Small intestine (tissue), 7 donors: ENCODE measurements at regions not wholly inside any gene's neighbourhood (a gene's known extent, or its start where the extent isn't known, plus 50 kb on each side); places are given as distances from the start of the nearest gene placed in this dataset.
A peak's percentile ranks its signal among the peaks of the same experiment; 100 is the strongest.

ENCODE experiments used
- DNase-seq, 2 donors: peaks; one replicate each; pipeline versions ENCODE4 v3.0.0 to v3.0.0-alpha.2; 2013
- FAIRE-seq: peaks from 2 replicates; lab custom pipeline; 2012; peaks lifted over from hg19 to GRCh38; lab: Jason Lieb, UNC
- H3K27ac ChIP-seq, 3 donors: one replicate each; pipeline ENCODE4 v1.5.1; 2013; ENCODE audit warnings: low read length in 2 of 3, mild to moderate bottlenecking in 2 of 3, control low read depth in 1 of 3, inconsistent platforms in 1 of 3, low read depth in 1 of 3, moderate library complexity in 1 of 3
- H3K27me3 ChIP-seq, 3 donors: one replicate each; pipeline ENCODE4 v1.6.1; 2013; ENCODE audit warnings: low read length in 3 of 3, inconsistent platforms in 1 of 3; ENCODE audit not compliant: control insufficient read depth in 3 of 3, insufficient read depth in 3 of 3
- H3K36me3 ChIP-seq, 3 donors: one replicate each; pipeline ENCODE4 v1.6.1; 2013; ENCODE audit warnings: low read length in 3 of 3, inconsistent platforms in 1 of 3, low read depth in 1 of 3, mild to moderate bottlenecking in 1 of 3, moderate library complexity in 1 of 3; ENCODE audit not compliant: control insufficient read depth in 3 of 3, insufficient read depth in 2 of 3
- H3K4me1 ChIP-seq, 3 donors: one replicate each; pipeline ENCODE4 v1.6.1; 2013; ENCODE audit warnings: low read length in 2 of 3, inconsistent platforms in 1 of 3, low read depth in 1 of 3, mild to moderate bottlenecking in 1 of 3, moderate library complexity in 1 of 3; ENCODE audit not compliant: control insufficient read depth in 3 of 3, insufficient read depth in 2 of 3
- H3K4me3 ChIP-seq, 3 donors: one replicate each; pipeline ENCODE4 v1.5.1; 2013; ENCODE audit warnings: low read length in 3 of 3, control low read depth in 1 of 3, inconsistent platforms in 1 of 3, low read depth in 1 of 3, mild to moderate bottlenecking in 1 of 3, moderate library complexity in 1 of 3
- H3K9me3 ChIP-seq, 2 donors: one replicate each; pipeline ENCODE4 v1.6.1; 2013; ENCODE audit warnings: low read depth in 1 of 2, low read length in 1 of 2; ENCODE audit not compliant: control insufficient read depth in 2 of 2, insufficient read depth in 1 of 2
- WGBS, 3 donors: extraction: QIAGEN DNeasy Blood & Tissue Kit; methylation state at CpG; one replicate each; pipeline ENCODE4 v1.1.7; 2013; 5-methylcytosine and 5-hydroxymethylcytosine counted together
- donor health status: healthy with polysubstance abuse.
- donor health status: control.
- donor health status: control.
- donor health status: Bipolar disorder and iron deficiency.
- donor health status: healthy.

DNA sequence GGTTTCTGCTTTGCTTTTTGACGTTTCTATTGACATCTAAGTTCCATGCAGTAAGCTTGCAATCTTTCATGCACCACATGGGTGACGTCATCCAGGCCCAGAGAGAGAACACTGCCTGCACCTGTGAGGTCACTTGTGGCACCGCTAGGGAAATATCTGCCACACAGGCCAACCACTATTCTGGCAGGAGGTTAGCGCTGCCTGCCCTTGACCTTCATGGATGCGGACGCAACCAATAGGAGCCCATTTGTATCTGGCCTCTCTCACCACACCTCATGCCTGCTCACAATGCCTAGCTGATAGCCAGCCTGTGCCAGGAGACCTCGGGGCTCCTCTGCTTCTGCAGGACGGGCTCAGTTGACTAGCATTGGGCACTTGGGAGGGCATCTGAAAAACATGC is 55.8 kb upstream of the PRR23E start:
- H3K4me3 ChIP-seq = no peak overlapping the region
- WGBS, 3 donors = 49 to 69% (median 52%) methylated on average over 8 of the region's 8 CpGs
- no peaks in the 10 kb centered on the region for H3K36me3 ChIP-seq
- H3K27me3 ChIP-seq = peaks cover 5 to 58% (median 16%) of the 10 kb centered on the region in 3 donors
- FAIRE-seq (no peak), DNase-seq (no peak)
- no peak overlapping the region for H3K27ac ChIP-seq
- H3K4me1 ChIP-seq = peaks cover 0 to 14% (median 0%) of the 10 kb centered on the region in 3 donors
- H3K9me3 ChIP-seq = no peaks in the 10 kb centered on the region

DNA sequence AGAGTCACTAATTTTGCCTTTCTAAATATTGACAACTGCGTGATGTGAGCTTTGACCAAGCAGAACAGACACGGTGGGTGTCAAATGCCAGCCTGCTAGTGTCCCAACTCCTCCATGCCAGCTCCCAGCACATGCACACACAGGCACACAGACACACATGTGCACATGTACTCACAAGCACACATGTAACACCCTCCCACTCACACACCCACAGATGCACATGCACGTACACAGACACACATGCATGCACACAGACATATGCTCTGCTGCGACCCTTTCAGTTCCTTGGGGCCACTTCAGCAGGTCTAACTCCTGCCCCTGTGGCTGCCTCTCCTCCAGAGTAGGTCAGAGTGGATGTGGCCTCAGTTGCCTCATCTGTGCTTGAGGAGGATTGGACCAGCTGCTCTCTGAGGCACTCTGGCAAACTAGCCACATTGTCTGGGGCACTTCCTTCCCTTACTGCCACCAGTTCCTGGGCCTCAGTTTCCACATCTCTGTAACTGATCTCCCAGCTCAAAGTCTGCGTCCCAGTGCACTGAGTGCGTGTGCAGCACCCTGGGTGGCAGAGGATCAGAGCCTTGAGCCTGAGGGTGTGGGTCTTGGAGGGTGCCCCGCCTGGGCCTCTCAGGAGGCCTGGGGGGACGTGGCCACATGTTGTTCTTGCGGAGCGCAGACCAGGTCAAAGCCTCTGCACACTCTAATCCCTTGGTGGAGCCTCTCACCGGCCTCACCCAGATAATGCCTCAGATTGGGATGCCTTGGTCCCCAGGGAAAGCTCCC is 55.0 kb upstream of the PRR23E start:
- peaks cover 0 to 21% (median 0%) of the 10 kb centered on the region in 3 donors for H3K4me1 ChIP-seq
- H3K27ac ChIP-seq = no peak overlapping the region
- FAIRE-seq = no peak
- no peak overlapping the region for H3K4me3 ChIP-seq
- H3K36me3 ChIP-seq = no peaks in the 10 kb centered on the region
- 40 to 79% (median 51%) methylated on average over 11 of the region's 11 CpGs for WGBS, 3 donors
- H3K9me3 ChIP-seq = no peaks in the 10 kb centered on the region
- peaks cover 5 to 52% (median 16%) of the 10 kb centered on the region in 3 donors for H3K27me3 ChIP-seq
- no peak for DNase-seq

DNA sequence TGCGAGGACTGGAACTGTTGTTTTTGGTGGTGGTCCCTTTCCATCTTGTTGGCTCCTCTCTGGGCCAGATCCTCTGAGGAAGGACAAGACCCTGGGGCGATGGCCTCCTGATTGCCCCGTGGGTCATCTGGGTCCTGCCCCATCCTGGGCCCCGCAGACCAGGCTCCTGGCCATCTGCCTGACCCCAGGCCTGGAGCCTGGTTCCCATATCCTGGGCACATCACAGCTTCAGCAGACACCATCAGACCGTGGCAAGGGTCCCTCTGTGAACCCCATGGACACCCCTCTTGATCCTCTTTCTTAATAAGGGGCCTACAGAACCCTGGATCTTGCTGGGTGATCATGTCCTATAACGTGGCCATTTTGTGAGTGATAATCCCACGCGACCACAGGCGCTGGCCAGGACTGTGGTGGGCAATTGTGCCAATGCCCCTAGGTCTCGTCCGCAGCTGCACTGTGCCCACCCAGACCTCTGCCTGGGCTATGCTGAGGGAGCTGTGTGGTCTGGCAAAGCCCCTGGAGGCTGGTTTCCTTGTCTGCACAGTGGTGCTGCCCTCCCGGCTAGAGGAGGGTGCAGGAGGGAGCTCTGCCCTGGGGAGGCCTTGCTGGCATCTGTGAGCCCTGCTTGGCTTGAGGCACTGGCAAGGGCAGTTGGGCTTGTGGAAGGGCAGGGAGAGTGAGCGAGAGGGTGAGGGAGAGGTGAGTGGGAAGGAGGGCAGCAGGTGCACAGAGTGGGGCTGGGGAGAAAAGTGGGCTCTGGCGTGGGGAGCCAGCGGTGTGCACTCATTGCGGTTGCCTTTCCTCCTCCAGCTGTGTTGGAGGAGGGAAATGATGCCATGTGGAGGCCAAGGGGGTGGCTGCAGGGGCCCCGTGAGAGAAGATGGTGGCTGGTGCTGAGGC is 53.1 kb upstream of the PRR23E start:
- Histone ChIP-seq H3K27me3 (peaks cover 3 to 33% (median 13%) of the 10 kb centered on the region in 3 donors), H3K36me3 (no peaks in the 10 kb centered on the region), H3K9me3 (peaks cover 0 to 4% of the 10 kb centered on the region in 2 donors), H3K4me3 (no peak overlapping the region), H3K4me1 (peaks cover 0 to 23% (median 0%) of the 10 kb centered on the region in 3 donors), H3K27ac (no peak overlapping the region)
- FAIRE-seq = no peak
- 86 to 88% (median 87%) methylated on average over 17 of the region's 17 CpGs for WGBS, 3 donors
- no peak for DNase-seq

DNA sequence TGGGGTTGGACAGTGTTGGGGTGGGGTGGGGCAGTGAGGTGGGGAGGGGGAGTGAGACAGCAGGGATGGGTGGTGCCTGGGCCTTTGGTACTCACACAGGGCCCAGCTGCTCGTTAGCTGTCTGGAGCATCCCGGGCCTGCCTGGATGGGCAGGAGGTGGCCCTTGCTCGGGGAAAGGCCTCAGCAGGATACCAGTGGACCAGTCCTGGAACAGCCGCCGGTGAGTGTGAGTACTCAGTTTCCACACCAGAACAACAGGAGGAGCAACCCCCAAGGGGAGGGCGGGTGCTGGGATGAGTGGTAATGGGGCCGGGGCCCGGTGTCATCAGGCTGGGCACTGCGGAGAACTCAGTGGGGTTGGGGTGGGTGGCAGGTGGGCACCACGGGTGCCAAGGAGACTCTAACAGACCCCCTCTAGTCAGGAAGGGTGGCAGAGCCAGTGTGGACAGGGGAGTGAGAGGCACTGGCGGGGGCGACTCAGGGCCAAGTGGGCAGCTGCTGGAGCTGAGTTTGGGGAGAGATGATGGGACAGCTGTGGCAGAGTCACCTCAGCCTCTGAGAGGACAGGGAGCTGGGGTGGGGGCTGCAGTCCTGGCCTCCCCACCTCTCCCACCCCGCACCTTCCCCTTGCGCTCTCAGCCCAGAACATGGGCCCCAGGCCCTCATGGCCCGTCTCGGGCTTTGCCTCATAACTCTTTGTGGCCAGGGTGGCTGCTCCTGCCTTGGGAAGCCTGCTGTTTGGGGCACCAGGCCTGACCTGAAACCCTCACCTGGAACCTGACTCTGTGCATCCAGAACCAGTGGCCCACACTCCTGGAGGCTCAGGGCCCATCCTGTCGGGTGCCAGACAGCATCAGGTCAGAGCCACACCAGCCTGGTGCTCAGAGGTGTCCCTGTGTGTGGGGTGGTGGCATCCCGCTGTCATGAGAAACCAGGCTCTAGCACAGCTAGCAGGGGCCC is 52.1 kb upstream of the PRR23E start:
- no peak for FAIRE-seq

DNA sequence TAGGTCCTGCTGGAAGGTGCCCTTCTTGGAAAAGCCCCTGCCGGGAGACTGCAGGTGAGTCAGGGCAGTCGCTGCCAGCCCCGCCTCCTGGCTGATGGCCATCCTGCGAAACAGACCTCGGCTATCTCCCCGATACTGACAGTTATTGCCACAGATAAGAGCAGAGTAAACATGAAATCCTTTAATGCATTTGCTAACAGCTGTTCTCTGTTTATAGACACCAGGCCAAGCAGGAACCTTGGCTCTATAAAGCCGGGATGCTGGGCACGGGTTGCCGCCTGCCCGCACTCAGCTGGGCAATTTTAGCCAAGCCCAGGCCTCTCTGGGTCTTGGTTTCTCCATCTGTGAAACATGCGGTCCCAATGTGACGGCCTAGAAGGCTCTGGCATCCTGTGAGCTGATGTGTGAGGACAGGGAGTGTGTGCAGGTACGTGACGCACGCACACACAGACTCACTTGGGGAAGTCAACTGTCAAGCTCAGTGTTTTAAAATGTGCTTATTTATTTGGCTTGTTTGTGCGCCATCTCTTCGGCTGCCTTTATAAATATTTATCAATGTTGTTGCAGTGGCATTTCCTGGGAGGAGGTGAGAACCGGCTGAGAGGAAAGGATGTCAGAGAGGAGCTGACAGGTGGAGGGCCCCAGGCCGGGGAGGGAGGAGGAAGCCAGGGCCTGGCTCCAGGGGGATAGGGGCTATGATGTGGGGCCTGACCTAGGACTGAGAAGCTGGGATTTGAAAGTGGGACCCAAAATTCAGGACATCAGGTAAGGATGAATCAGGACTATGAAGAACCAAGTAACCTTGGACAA is 50.8 kb upstream of the PRR23E start:
- peak overlapping the region in 1 of 3 donors; percentile 44 for H3K27ac ChIP-seq
- H3K4me3 ChIP-seq = no peak overlapping the region
- H3K4me1 ChIP-seq = peaks cover 0 to 19% (median 0%) of the 10 kb centered on the region in 3 donors
- FAIRE-seq = no peak
- peaks cover 0 to 14% (median 0%) of the 10 kb centered on the region in 3 donors for H3K27me3 ChIP-seq
- peak; percentile 90 to 92 for DNase-seq
- H3K9me3 ChIP-seq = peaks cover 0 to 4% of the 10 kb centered on the region in 2 donors
- H3K36me3 ChIP-seq = no peaks in the 10 kb centered on the region
- WGBS, 3 donors = 13 to 40% (median 26%) methylated on average over 19 of the region's 19 CpGs

More for the DNA sequence above, 52.1 kb upstream of the PRR23E start:
- peaks cover 0 to 19% (median 0%) of the 10 kb centered on the region in 3 donors for H3K4me1 ChIP-seq
- 85 to 91% (median 86%) methylated on average over 17 to 18 of the region's 18 CpGs for WGBS, 3 donors
- no peak overlapping the region for H3K27ac ChIP-seq
- DNase-seq = no peak
- peaks cover 0 to 4% of the 10 kb centered on the region in 2 donors for H3K9me3 ChIP-seq
- H3K4me3 ChIP-seq = no peak overlapping the region
- no peaks in the 10 kb centered on the region for H3K36me3 ChIP-seq
- H3K27me3 ChIP-seq = peaks cover under 1 to 24% (median 13%) of the 10 kb centered on the region in 3 donors
